Upper lobe of left lung (tissue), 4 donors: ENCODE measurements at regions not wholly inside any gene's neighbourhood (a gene's known extent, or its start where the extent isn't known, plus 50 kb on each side); places are given as distances from the start of the nearest gene placed in this dataset.

ENCODE experiments used
- POLR2A ChIP-seq, 4 donors: fragments of 450-650 bp; IDR thresholded peaks; one replicate each; pipeline ENCODE4 v1.5.1; 2016 to 2017; ENCODE audit warnings: antibody characterized with exemption in 4 of 4, mild to moderate bottlenecking in 2 of 4
- TF ChIP-seq, protein P1 (sequence below), 6 experiments: fragments of 450-650 bp in 4 of 6; fragments of 200-600 bp in 2 of 6; sonication (generic) in 2 of 6; IDR thresholded peaks; one replicate each; pipeline ENCODE4 v1.5.1; 2016 to 2019; ENCODE audit warnings: antibody characterized with exemption in 6 of 6

DNA sequence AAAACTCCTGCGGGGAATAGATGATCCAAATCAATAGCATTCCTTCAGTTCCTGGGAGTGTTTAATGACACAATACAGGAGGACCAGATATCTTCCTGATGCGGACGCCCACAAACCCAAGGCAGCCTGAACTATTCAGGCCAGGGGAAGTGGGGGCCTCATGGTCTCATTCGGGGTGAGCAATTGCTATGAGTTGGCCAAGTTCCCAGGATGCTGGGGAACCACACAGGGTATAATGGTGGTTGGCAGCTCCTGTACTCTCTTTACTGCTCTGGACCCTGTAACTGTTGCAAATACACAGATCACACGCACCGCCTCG is 401.2 kb downstream of the IRS2 start:
- TF ChIP-seq, protein P1, sequence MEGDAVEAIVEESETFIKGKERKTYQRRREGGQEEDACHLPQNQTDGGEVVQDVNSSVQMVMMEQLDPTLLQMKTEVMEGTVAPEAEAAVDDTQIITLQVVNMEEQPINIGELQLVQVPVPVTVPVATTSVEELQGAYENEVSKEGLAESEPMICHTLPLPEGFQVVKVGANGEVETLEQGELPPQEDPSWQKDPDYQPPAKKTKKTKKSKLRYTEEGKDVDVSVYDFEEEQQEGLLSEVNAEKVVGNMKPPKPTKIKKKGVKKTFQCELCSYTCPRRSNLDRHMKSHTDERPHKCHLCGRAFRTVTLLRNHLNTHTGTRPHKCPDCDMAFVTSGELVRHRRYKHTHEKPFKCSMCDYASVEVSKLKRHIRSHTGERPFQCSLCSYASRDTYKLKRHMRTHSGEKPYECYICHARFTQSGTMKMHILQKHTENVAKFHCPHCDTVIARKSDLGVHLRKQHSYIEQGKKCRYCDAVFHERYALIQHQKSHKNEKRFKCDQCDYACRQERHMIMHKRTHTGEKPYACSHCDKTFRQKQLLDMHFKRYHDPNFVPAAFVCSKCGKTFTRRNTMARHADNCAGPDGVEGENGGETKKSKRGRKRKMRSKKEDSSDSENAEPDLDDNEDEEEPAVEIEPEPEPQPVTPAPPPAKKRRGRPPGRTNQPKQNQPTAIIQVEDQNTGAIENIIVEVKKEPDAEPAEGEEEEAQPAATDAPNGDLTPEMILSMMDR (IDR thresholded peaks at IDR 0.05): no peak
- no peak for TF ChIP-seq POLR2A (IDR thresholded peaks at IDR 0.05)
